Transverse colon (tissue), 3 donors: ENCODE measurements at regions not wholly inside any gene's neighbourhood (a gene's known extent, or its start where the extent isn't known, plus 50 kb on each side); places are given as distances from the start of the nearest gene placed in this dataset.

Experiments
- CTCF ChIP-seq, 5 experiments: fragments of 200-600 bp in 3 of 5; fragments of 450-650 bp in 2 of 5; sonication (generic) in 3 of 5; IDR thresholded peaks; 1 replicate in 2 of 5; 2 replicates in 3 of 5; pipeline ENCODE4 v1.5.1; 2016 to 2017; ENCODE audit warnings: antibody characterized with exemption in 5 of 5, inconsistent platforms in 3 of 5, mild to moderate bottlenecking in 2 of 5, moderate library complexity in 1 of 5
- POLR2A ChIP-seq: fragments of 450-650 bp; IDR thresholded peaks from one replicate; pipeline ENCODE4 v1.6.1; 2016; ENCODE audit warnings: antibody characterized with exemption, mild to moderate bottlenecking, moderate library complexity

- TF ChIP-seq POLR2A, result no peak
- TF ChIP-seq CTCF (IDR thresholded peaks at IDR 0.05), result no peak
Measured at GRCh38 chr1:79561521-79561978, 555.0 kb upstream of the ADGRL4 start.
